NCI-H524 treated with DMSO at 0.1 percent for 48 hours (cell line): ENCODE measurements at regions not wholly inside any gene's neighbourhood (a gene's known extent, or its start where the extent isn't known, plus 50 kb on each side); places are given as distances from the start of the nearest gene placed in this dataset.

ENCODE experiments used
- DNase-seq: peaks from one replicate; lab custom pipeline; 2025; lab: John Stamatoyannopoulos, UW

- DNase-seq, result no peak
Observed at GRCh38 chr3:88209356-88209755, 59.6 kb downstream of the C3orf38 start.

- no peak for DNase-seq
Observed at GRCh38 chr3:88211096-88211890, 61.5 kb downstream of the C3orf38 start.

- peak; percentile 22 for DNase-seq
Observed at GRCh38 chr3:88219138-88219792, 69.5 kb downstream of the C3orf38 start.

- no peak for DNase-seq
Observed at GRCh38 chr3:88220126-88220525, 70.4 kb downstream of the C3orf38 start.

GRCh38 chr3:88221726-88222125 lies 72.0 kb downstream of the C3orf38 start:
- DNase-seq, result no peak

GRCh38 chr3:88222343-88222742 lies 72.6 kb downstream of the C3orf38 start:
- no peak for DNase-seq

- no peak for DNase-seq
Observed at GRCh38 chr3:88225326-88226008, 75.7 kb downstream of the C3orf38 start.

GRCh38 chr3:88226910-88227309 lies 77.2 kb downstream of the C3orf38 start:
- DNase-seq, result no peak

GRCh38 chr3:88230638-88231037 lies 80.9 kb downstream of the C3orf38 start:
- DNase-seq, result no peak

- no peak for DNase-seq
Observed at GRCh38 chr3:88231207-88231606, 81.4 kb downstream of the C3orf38 start.

- no peak for DNase-seq
Observed at GRCh38 chr3:88231632-88232031, 81.9 kb downstream of the C3orf38 start.

GRCh38 chr3:88235102-88235501 lies 85.3 kb downstream of the C3orf38 start:
- no peak for DNase-seq

GRCh38 chr3:88239870-88240269 lies 90.1 kb downstream of the C3orf38 start:
- DNase-seq, result no peak

- no peak for DNase-seq
Observed at GRCh38 chr3:88248658-88249057, 98.9 kb downstream of the C3orf38 start.

- DNase-seq, result no peak
Observed at GRCh38 chr3:88259045-88259444, 109.3 kb downstream of the C3orf38 start.

GRCh38 chr3:88262527-88262926 lies 112.8 kb downstream of the C3orf38 start:
- no peak for DNase-seq

GRCh38 chr3:88263417-88264100 lies 113.8 kb downstream of the C3orf38 start:
- DNase-seq, result no peak

GRCh38 chr3:88267441-88267840 lies 117.7 kb downstream of the C3orf38 start:
- DNase-seq, result no peak

GRCh38 chr3:88267847-88268246 lies 118.1 kb downstream of the C3orf38 start:
- DNase-seq, result peak; percentile 27

- no peak for DNase-seq
Observed at GRCh38 chr3:88280326-88280725, 130.6 kb downstream of the C3orf38 start.

GRCh38 chr3:88282528-88283241 lies 132.9 kb downstream of the C3orf38 start:
- DNase-seq, result no peak

GRCh38 chr3:88283242-88283592 lies 133.5 kb downstream of the C3orf38 start:
- no peak for DNase-seq
